ENCODE measurements at regions not wholly inside any gene's neighbourhood (a gene's known extent, or its start where the extent isn't known, plus 50 kb on each side); places are given as distances from the start of the nearest gene placed in this dataset.

DNA sequence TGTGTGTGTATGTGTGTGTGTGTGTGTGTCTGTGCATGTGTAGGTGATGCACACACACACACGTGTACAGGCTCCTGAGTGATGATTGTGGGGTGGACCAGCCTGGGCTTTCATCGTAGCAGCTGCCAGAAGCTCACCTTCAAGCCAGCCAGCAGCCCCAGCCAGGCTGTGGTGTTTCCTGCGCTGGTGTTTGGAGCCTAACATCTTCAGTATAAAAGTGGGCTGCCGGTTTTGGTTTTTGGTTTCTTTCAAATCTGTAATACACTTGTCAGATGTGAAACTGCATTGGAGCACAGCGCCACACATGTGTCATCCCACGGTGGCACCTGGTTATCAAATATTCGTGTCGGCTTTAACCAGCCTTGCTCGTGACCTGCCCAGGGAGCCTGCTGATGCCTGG, 114.2 kb downstream of the OLFM1 start:
- no peak for FAIRE-seq
- dilution Hi-C loops (cut with MboI; ENCODE audit: extremely low pct_ligation_motif_present, low sequenced_read_pairs): no loop called here
- no peaks in the 10 kb centered on the region for H3K79me2 ChIP-seq (ENCODE audit: control insufficient read depth, insufficient read depth, low read length)
- no peaks in the 10 kb centered on the region for H4K20me1 ChIP-seq (ENCODE audit: control insufficient read depth, extremely low read depth, insufficient read depth, low read length)
- H3K36me3 ChIP-seq (ENCODE audit: control insufficient read depth in 2 of 2, extremely low read depth in 1 of 2, insufficient read depth in 2 of 2, low read length in 2 of 2): no peaks in the 10 kb centered on the region
- no peak overlapping the region for H3K9ac ChIP-seq (ENCODE audit: control insufficient read depth, extremely low read depth, insufficient read depth, low read length)
- TF ChIP-seq, protein P1, sequence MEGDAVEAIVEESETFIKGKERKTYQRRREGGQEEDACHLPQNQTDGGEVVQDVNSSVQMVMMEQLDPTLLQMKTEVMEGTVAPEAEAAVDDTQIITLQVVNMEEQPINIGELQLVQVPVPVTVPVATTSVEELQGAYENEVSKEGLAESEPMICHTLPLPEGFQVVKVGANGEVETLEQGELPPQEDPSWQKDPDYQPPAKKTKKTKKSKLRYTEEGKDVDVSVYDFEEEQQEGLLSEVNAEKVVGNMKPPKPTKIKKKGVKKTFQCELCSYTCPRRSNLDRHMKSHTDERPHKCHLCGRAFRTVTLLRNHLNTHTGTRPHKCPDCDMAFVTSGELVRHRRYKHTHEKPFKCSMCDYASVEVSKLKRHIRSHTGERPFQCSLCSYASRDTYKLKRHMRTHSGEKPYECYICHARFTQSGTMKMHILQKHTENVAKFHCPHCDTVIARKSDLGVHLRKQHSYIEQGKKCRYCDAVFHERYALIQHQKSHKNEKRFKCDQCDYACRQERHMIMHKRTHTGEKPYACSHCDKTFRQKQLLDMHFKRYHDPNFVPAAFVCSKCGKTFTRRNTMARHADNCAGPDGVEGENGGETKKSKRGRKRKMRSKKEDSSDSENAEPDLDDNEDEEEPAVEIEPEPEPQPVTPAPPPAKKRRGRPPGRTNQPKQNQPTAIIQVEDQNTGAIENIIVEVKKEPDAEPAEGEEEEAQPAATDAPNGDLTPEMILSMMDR (optimal IDR thresholded peaks at IDR 0.05 in 1 of 3, IDR thresholded peaks at IDR 0.05 in 1 of 3, conservative IDR thresholded peaks at IDR 0.05 in 1 of 3; ENCODE audit: extremely low read depth in 1 of 3, insufficient read depth in 2 of 3, low read length in 3 of 3): no peak
- TF ChIP-seq EZH2 (IDR thresholded peaks at IDR 0.05; ENCODE audit: low read length): no peak
- no peaks in the 10 kb centered on the region for H3K4me1 ChIP-seq (ENCODE audit: control insufficient read depth, extremely low read depth, insufficient read depth, low read length)
- H3K27me3 ChIP-seq (ENCODE audit: control insufficient read depth, extremely low read depth, insufficient read depth, low read length): peaks cover 17% of the 10 kb centered on the region
- no peaks in the 10 kb centered on the region for H3K9me3 ChIP-seq (ENCODE audit: control insufficient read depth, low read depth, low read length)
- no peak overlapping the region for H3K4me2 ChIP-seq (ENCODE audit: control insufficient read depth, extremely low read depth, insufficient read depth, low read depth, low read length)
- H3K27ac ChIP-seq (ENCODE audit: control insufficient read depth, insufficient read depth, low read length): no peak overlapping the region
- H3K9me1 ChIP-seq (ENCODE audit: control insufficient read depth, extremely low read depth, insufficient read depth, low read length): no peaks in the 10 kb centered on the region
- DNase-seq (ENCODE audit: low read depth, low spot score): no peak
- H3K4me3 ChIP-seq (ENCODE audit: control insufficient read depth in 2 of 3, extremely low read depth in 1 of 3, insufficient read depth in 2 of 3, low read depth in 1 of 3, low read length in 3 of 3): no peak overlapping the region
- H2AFZ ChIP-seq (ENCODE audit: control insufficient read depth, low read length): no peak overlapping the region

DNA sequence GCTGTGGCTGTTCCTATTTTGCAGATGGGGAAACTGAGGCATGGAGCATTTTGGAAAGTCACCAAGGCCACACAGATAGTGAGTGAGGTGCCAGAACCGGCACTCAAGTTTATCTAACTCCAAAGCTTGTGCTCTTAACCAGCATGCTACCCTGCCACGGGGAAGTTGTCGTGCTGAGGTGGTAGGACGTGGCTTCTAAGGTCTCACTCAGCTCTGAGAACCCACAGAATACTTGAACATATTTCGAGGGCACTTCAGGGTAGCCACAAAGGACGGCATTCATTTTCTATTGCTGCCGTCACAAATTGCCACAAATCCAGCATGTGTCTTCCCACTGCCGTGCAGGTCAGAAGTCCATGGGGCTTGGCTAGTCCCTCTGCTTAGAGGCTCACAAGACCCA, 116.7 kb downstream of the OLFM1 start:
- H3K9me3 ChIP-seq (ENCODE audit: control insufficient read depth, low read depth, low read length): no peaks in the 10 kb centered on the region
- no peak overlapping the region for H3K4me2 ChIP-seq (ENCODE audit: control insufficient read depth, extremely low read depth, insufficient read depth, low read depth, low read length)
- H3K4me3 ChIP-seq (ENCODE audit: control insufficient read depth in 2 of 3, extremely low read depth in 1 of 3, insufficient read depth in 2 of 3, low read depth in 1 of 3, low read length in 3 of 3): no peak overlapping the region
- H3K9ac ChIP-seq (ENCODE audit: control insufficient read depth, extremely low read depth, insufficient read depth, low read length): no peak overlapping the region
- dilution Hi-C loops (cut with MboI; ENCODE audit: extremely low pct_ligation_motif_present, low sequenced_read_pairs): no loop called here
- H3K36me3 ChIP-seq (ENCODE audit: control insufficient read depth in 2 of 2, extremely low read depth in 1 of 2, insufficient read depth in 2 of 2, low read length in 2 of 2): no peaks in the 10 kb centered on the region
- DNase-seq (ENCODE audit: low read depth, low spot score): no peak
- H4K20me1 ChIP-seq (ENCODE audit: control insufficient read depth, extremely low read depth, insufficient read depth, low read length): no peaks in the 10 kb centered on the region
- no peak for FAIRE-seq
- no peak overlapping the region for H2AFZ ChIP-seq (ENCODE audit: control insufficient read depth, low read length)
- H3K4me1 ChIP-seq (ENCODE audit: control insufficient read depth, extremely low read depth, insufficient read depth, low read length): no peaks in the 10 kb centered on the region
- no peaks in the 10 kb centered on the region for H3K9me1 ChIP-seq (ENCODE audit: control insufficient read depth, extremely low read depth, insufficient read depth, low read length)
- no peak overlapping the region for H3K27ac ChIP-seq (ENCODE audit: control insufficient read depth, insufficient read depth, low read length)
- TF ChIP-seq EZH2 (IDR thresholded peaks at IDR 0.05; ENCODE audit: low read length): no peak
- TF ChIP-seq, protein P1 (optimal IDR thresholded peaks at IDR 0.05 in 1 of 3, IDR thresholded peaks at IDR 0.05 in 1 of 3, conservative IDR thresholded peaks at IDR 0.05 in 1 of 3; ENCODE audit: extremely low read depth in 1 of 3, insufficient read depth in 2 of 3, low read length in 3 of 3): no peak
- no peaks in the 10 kb centered on the region for H3K79me2 ChIP-seq (ENCODE audit: control insufficient read depth, insufficient read depth, low read length)
- peaks cover 3% of the 10 kb centered on the region for H3K27me3 ChIP-seq (ENCODE audit: control insufficient read depth, extremely low read depth, insufficient read depth, low read length)

Data from keratinocyte (primary cell).